ENCODE measurements at regions not wholly inside any gene's neighbourhood (a gene's known extent, or its start where the extent isn't known, plus 50 kb on each side); places are given as distances from the start of the nearest gene placed in this dataset.

GRCh38 chr2:852168-852567 lies 98.5 kb upstream of the SNTG2 start:
- no peaks in the 10 kb centered on the region for H3K27me3 ChIP-seq (ENCODE audit: low read depth)
- H3K36me3 ChIP-seq, result no peaks in the 10 kb centered on the region
- H3K4me3 ChIP-seq, result no peak overlapping the region
- DNase-seq (no peak), ATAC-seq (no peak)
- H3K9me3 ChIP-seq, result no peaks in the 10 kb centered on the region
- TF ChIP-seq CTCF (IDR thresholded peaks at IDR 0.05), result no peak
- intact Hi-C loops (cut with DNase I), result no loop called here
- no peaks in the 10 kb centered on the region for H3K4me1 ChIP-seq
- no peak overlapping the region for H3K27ac ChIP-seq

DNA sequence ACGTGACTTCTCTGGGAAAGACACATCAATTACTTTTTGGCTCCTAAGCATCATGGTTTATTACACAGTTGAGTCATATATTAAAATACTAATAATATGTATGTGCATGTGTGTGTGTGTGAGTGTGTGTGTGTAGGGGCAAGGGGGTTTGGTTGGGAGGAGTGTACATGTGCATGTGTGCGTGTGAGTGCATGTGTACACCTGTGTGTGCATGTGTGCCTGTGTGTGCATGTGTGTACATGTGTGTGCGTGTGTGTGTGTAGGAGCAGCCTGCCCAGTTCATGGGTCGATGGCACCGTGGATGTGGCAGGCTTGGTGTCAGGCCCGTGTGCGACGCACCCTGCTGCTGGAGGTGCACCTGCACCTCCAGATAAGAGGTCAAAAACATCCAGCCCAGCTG lies 99.0 kb upstream of the SNTG2 start:
- Histone ChIP-seq H3K4me1 (no peaks in the 10 kb centered on the region), H3K4me3 (no peak overlapping the region), H3K27ac (no peak overlapping the region), H3K27me3 (ENCODE audit: low read depth) (no peaks in the 10 kb centered on the region), H3K36me3 (no peaks in the 10 kb centered on the region), H3K9me3 (no peaks in the 10 kb centered on the region)
- DNase-seq (no peak), ATAC-seq (no peak)
- TF ChIP-seq CTCF (IDR thresholded peaks at IDR 0.05), result no peak
- intact Hi-C loops (cut with DNase I), result no loop called here

DNA sequence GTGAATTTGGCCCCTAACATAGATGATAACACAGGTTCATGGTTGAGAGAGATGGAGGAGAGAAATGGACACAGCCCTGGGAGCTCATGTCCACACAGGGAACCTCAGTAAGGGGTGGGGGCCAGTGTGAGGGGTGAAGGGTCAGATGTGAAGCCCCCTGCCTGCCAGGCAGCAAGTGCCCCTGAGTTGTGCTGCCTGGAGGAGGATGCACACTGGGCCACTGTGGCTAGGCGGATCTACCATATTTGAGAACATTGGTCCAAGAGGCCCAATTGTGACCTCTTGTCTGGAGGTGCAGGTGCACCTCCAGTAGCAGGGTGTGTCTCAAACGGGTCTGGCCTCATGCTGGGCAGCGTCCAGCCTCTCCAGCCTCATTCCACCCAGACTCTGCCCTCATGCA lies 99.6 kb upstream of the SNTG2 start:
- ATAC-seq (no peak), DNase-seq (no peak)
- H3K36me3 ChIP-seq, result no peaks in the 10 kb centered on the region
- H3K4me1 ChIP-seq, result no peaks in the 10 kb centered on the region
- no peaks in the 10 kb centered on the region for H3K9me3 ChIP-seq
- H3K4me3 ChIP-seq, result no peak overlapping the region
- intact Hi-C loops (cut with DNase I), result no loop called here
- no peaks in the 10 kb centered on the region for H3K27me3 ChIP-seq (ENCODE audit: low read depth)
- no peak for TF ChIP-seq CTCF (IDR thresholded peaks at IDR 0.05)
- no peak overlapping the region for H3K27ac ChIP-seq

GRCh38 chr2:850429-850828 lies 100.2 kb upstream of the SNTG2 start:
- Histone ChIP-seq H3K36me3 (no peaks in the 10 kb centered on the region), H3K27ac (no peak overlapping the region)
- no peak for ATAC-seq

DNA sequence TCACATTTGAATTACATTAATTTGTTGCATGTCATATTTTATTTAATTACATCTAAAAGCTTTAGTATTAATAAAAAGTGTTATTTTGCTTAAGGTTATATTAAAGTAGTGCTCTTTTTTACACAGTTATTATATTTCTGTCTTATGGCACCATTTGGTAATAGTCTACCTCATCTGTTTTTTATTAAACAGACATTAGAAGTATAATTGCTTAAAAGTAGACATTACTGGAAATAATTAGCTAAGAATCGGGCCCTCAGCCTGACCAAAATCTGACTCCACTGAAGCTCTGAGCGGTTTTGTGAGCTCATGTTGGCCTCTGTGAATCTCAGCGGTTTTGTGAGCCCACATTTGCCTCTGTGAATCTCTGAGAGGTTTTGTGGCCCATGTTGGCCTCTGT lies 102.5 kb upstream of the SNTG2 start:
- H3K4me1 ChIP-seq, result no peaks in the 10 kb centered on the region
- DNase-seq, result no peak
- H3K36me3 ChIP-seq, result no peaks in the 10 kb centered on the region
- H3K27me3 ChIP-seq (ENCODE audit: low read depth), result no peaks in the 10 kb centered on the region
- H3K9me3 ChIP-seq, result no peaks in the 10 kb centered on the region
- no peak overlapping the region for H3K27ac ChIP-seq
- H3K4me3 ChIP-seq, result no peak overlapping the region
- no peak for ATAC-seq
- intact Hi-C loops (cut with DNase I), result no loop called here
- no peak for TF ChIP-seq CTCF (IDR thresholded peaks at IDR 0.05)

More at GRCh38 chr2:850429-850828, 100.2 kb upstream of the SNTG2 start:
- DNase-seq, result no peak
- TF ChIP-seq CTCF (IDR thresholded peaks at IDR 0.05), result no peak
- H3K27me3 ChIP-seq (ENCODE audit: low read depth), result no peaks in the 10 kb centered on the region
- H3K4me1 ChIP-seq, result no peaks in the 10 kb centered on the region
- no peak overlapping the region for H3K4me3 ChIP-seq
- intact Hi-C loops (cut with DNase I), result no loop called here
- no peaks in the 10 kb centered on the region for H3K9me3 ChIP-seq

- Histone ChIP-seq H3K4me1 (no peaks in the 10 kb centered on the region), H3K9me3 (no peaks in the 10 kb centered on the region), H3K36me3 (no peaks in the 10 kb centered on the region), H3K27me3 (ENCODE audit: low read depth) (no peaks in the 10 kb centered on the region), H3K4me3 (no peak overlapping the region), H3K27ac (no peak overlapping the region)
- DNase-seq (no peak), ATAC-seq (no peak)
- TF ChIP-seq CTCF (IDR thresholded peaks at IDR 0.05), result no peak
- intact Hi-C loops (cut with DNase I), result no loop called here
These were observed 103.0 kb upstream of the SNTG2 start for GRCh38 chr2:847669-848068.

Measured in lower lobe of right lung (tissue), 2 donors.